Lower leg skin (tissue), 3 donors: ENCODE measurements at regions not wholly inside any gene's neighbourhood (a gene's known extent, or its start where the extent isn't known, plus 50 kb on each side); places are given as distances from the start of the nearest gene placed in this dataset.

Experiments used
- CTCF ChIP-seq, 3 donors: fragments of 450-650 bp; IDR thresholded peaks; one replicate each; pipeline ENCODE4 v1.5.1; 2016; ENCODE audit warnings: antibody characterized with exemption in 3 of 3, mild to moderate bottlenecking in 3 of 3, moderate library complexity in 2 of 3
- POLR2A ChIP-seq, 2 donors: fragments of 450-650 bp; IDR thresholded peaks; one replicate each; pipeline ENCODE4 v1.6.1; 2016 to 2017; ENCODE audit warnings: antibody characterized with exemption in 2 of 2, mild to moderate bottlenecking in 1 of 2, moderate library complexity in 1 of 2

GRCh38 chr2:239903210-239903609 lies 121.9 kb downstream of the NDUFA10 start:
- no peak for TF ChIP-seq CTCF (IDR thresholded peaks at IDR 0.05)
- no peak for TF ChIP-seq POLR2A (IDR thresholded peaks at IDR 0.05)
